GM06990 (cell line): ENCODE measurements at regions not wholly inside any gene's neighbourhood (a gene's known extent, or its start where the extent isn't known, plus 50 kb on each side); places are given as distances from the start of the nearest gene placed in this dataset.

Source experiments
- DNase-seq: peaks from one replicate; pipeline ENCODE4 v3.0.0-alpha.2; 2011; ENCODE audit not compliant: insufficient read length; ENCODE audit errors: extremely low read depth
- H3K27me3 ChIP-seq: replicated peaks from 2 replicates; pipeline ENCODE4 v1.6.0; 2011; ENCODE audit warnings: low read length; ENCODE audit not compliant: control insufficient read depth, insufficient read depth
- H3K36me3 ChIP-seq: 2 replicates; pipeline ENCODE4 v1.5.1; 2011; ENCODE audit warnings: low read length; ENCODE audit not compliant: control insufficient read depth, insufficient read depth
- H3K4me3 ChIP-seq: replicated peaks from 2 replicates; pipeline ENCODE4 v1.5.1; 2011; ENCODE audit warnings: low read depth, mild to moderate bottlenecking, control low read depth, low read length
- TF ChIP-seq, protein P1 (sequence below): IDR thresholded peaks from 2 replicates; pipeline ENCODE4 v1.5.1; 2011; ENCODE audit warnings: low read length, control low read depth, mild to moderate bottlenecking, inconsistent platforms; ENCODE audit not compliant: insufficient read depth, poor library complexity, severe bottlenecking

DNA sequence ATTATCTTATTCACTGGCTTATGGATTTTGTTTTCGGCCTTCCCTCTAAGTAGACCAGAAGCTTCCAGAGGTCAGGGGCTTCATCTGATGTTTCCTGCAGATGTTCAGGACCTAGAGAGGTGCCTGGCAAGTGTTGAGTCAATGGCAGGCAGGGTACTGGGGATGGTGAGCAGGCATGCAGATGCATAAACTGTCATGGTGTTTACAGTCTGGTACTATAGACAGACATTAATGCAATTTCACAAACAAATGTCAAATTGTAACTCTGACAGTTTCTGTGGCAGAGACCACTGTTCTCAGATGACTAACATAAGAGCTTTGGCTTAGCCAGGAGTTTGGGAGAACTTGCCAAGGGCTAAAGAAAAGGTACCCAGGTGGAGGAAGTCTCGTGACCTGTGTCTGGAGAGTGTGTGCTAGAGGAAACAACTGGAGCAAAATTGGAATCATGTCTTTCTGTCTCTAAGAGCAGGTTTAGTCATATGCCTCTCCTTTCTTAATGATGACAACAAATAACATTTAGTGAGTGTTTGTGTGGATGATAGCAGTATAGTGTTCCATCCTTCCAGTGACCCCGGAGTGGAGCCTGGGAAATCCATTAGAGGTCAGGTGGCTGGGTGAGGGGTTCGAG, 53.7 kb upstream of the TRAK1 start:
- no peak for DNase-seq
- peaks cover 11% of the 10 kb centered on the region for H3K36me3 ChIP-seq
- no peak overlapping the region for H3K4me3 ChIP-seq
- TF ChIP-seq, protein P1, sequence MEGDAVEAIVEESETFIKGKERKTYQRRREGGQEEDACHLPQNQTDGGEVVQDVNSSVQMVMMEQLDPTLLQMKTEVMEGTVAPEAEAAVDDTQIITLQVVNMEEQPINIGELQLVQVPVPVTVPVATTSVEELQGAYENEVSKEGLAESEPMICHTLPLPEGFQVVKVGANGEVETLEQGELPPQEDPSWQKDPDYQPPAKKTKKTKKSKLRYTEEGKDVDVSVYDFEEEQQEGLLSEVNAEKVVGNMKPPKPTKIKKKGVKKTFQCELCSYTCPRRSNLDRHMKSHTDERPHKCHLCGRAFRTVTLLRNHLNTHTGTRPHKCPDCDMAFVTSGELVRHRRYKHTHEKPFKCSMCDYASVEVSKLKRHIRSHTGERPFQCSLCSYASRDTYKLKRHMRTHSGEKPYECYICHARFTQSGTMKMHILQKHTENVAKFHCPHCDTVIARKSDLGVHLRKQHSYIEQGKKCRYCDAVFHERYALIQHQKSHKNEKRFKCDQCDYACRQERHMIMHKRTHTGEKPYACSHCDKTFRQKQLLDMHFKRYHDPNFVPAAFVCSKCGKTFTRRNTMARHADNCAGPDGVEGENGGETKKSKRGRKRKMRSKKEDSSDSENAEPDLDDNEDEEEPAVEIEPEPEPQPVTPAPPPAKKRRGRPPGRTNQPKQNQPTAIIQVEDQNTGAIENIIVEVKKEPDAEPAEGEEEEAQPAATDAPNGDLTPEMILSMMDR, result no peak
- H3K27me3 ChIP-seq, result no peaks in the 10 kb centered on the region

DNA sequence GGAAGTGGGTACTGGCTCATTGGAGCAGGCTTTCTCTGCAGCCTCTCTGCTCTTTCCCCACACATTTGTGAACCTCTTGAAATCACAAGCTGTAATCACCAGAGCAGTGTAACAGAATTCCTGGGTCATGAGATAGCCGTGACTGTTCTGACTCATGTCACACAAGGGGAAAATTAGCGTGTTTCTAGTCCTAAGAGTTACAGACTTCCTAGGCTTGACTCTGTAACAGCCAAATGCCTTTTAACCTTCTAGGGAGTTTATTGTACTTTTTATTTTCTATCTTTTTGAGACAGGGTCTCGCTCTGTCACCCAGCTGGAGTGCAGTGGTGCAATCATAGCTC, 54.7 kb upstream of the TRAK1 start:
- H3K4me3 ChIP-seq, result no peak overlapping the region
- TF ChIP-seq, protein P1, result no peak
- peaks cover 11% of the 10 kb centered on the region for H3K36me3 ChIP-seq
- no peak for DNase-seq
- H3K27me3 ChIP-seq, result no peaks in the 10 kb centered on the region

DNA sequence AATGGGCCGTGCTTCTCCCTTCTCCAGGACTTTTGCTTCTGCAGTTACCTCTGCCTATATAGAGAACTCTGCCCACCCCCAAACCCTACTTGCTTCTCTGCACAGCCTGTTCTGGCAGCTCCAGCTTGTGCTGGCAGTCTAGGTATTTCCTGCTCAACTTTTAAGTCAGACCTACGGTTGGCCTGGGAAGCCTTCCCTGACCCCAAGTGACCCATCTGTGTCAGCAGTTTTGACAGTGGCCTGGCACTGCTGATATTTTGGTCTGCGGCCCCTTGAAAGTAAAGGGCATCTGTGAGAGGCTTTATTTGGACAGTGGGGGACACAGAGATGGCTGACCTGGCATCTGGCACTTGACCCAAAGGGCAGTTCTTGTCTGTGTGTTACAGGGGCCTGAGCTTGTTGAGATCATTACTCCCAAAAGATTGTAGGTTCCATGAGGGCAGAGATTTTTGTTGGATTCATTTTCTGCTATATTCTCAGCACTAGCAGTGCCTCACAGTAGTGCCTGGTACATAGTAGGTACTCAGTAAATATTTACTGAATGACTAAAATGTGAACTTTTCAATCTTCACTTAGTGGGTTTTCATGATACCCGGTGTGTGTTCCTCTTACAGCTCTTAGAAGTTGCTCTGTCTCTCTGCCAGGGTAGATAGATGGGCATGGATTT, 55.2 kb upstream of the TRAK1 start:
- no peaks in the 10 kb centered on the region for H3K27me3 ChIP-seq
- TF ChIP-seq, protein P1, result no peak
- peaks cover 11% of the 10 kb centered on the region for H3K36me3 ChIP-seq
- DNase-seq, result no peak
- no peak overlapping the region for H3K4me3 ChIP-seq

DNA sequence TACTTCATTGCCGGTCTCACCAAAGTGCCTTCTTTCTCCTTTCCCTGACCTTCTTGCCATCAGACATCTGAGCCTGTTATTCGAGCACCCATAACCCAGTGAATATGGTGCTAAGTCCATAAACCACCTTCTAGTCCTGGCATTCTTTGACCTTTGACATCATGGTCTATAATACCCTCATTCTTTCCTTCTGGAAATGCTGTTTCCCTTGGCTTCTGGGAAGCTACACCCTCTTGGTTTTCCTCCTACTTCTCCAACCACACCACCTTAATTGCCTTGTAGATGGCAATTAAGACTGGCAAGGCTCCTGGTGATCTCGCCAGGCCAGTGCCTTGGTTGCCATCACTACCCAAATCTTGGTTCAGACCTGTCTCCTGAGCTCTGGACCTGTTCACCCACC, 56.1 kb upstream of the TRAK1 start:
- Histone ChIP-seq H3K4me3 (no peak overlapping the region), H3K27me3 (no peaks in the 10 kb centered on the region), H3K36me3 (peaks cover 11% of the 10 kb centered on the region)
- no peak for DNase-seq
- TF ChIP-seq, protein P1, result no peak

DNA sequence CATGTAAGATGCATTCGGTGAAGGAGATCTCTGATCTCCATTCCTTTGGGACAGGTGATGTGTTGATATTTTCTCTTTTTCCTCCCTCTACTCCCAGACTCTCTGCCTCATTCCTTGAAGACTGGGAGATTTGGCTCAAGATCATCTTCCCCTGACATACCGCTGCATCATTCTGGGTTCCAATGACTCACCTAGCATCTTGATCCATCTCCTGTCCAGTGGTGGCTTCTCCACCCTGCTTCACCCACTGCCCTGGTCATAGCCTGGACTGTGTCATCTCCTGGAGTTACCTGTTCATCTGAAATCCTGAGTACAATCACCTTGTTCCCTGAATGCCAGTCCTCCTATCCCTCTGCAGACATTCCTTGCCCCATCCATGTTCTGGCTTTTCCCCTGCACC, 57.4 kb upstream of the TRAK1 start:
- Histone ChIP-seq H3K27me3 (no peaks in the 10 kb centered on the region), H3K4me3 (no peak overlapping the region), H3K36me3 (peaks cover 11% of the 10 kb centered on the region)
- TF ChIP-seq, protein P1, result no peak
- no peak for DNase-seq
